Chondrocyte (in vitro differentiated cells): ENCODE measurements at regions not wholly inside any gene's neighbourhood (a gene's known extent, or its start where the extent isn't known, plus 50 kb on each side); places are given as distances from the start of the nearest gene placed in this dataset.

ENCODE experiments used
- DNase-seq: peaks from one replicate; pipeline ENCODE4 v3.0.0; 2021; ENCODE audit warnings: mixed read lengths, low spot score
- H3K27ac Mint-ChIP-seq: one replicate; pipeline ENCODE4 v1.8.0; 2021; ENCODE audit warnings: mild to moderate bottlenecking, moderate library complexity, mixed read lengths; ENCODE audit not compliant: unreplicated experiment
- H3K27me3 Mint-ChIP-seq: 2 replicates; pipeline ENCODE4 v1.8.0; 2021; ENCODE audit warnings: low read depth, mixed read lengths
- H3K36me3 Mint-ChIP-seq: 2 replicates; pipeline ENCODE4 v1.8.0; 2021; ENCODE audit warnings: low read depth, mixed read lengths
- H3K4me1 Mint-ChIP-seq: 2 replicates; pipeline ENCODE4 v1.8.0; 2021; ENCODE audit warnings: low read depth, mild to moderate bottlenecking, mixed read lengths
- H3K4me3 Mint-ChIP-seq: one replicate; pipeline ENCODE4 v1.8.0; 2021; ENCODE audit warnings: mild to moderate bottlenecking, moderate library complexity, mixed read lengths; ENCODE audit not compliant: unreplicated experiment
- H3K9me3 Mint-ChIP-seq: 2 replicates; pipeline ENCODE4 v1.8.0; 2021; ENCODE audit warnings: low read depth, mixed read lengths
- TF ChIP-seq, protein P1 (sequence below): fragments of 200-600 bp; sonication (generic); IDR thresholded peaks from 2 replicates; pipeline ENCODE4 v1.5.0; 2021; ENCODE audit warnings: antibody characterized with exemption, mild to moderate bottlenecking, moderate library complexity

- DNase-seq = no peak
- TF ChIP-seq, protein P1, sequence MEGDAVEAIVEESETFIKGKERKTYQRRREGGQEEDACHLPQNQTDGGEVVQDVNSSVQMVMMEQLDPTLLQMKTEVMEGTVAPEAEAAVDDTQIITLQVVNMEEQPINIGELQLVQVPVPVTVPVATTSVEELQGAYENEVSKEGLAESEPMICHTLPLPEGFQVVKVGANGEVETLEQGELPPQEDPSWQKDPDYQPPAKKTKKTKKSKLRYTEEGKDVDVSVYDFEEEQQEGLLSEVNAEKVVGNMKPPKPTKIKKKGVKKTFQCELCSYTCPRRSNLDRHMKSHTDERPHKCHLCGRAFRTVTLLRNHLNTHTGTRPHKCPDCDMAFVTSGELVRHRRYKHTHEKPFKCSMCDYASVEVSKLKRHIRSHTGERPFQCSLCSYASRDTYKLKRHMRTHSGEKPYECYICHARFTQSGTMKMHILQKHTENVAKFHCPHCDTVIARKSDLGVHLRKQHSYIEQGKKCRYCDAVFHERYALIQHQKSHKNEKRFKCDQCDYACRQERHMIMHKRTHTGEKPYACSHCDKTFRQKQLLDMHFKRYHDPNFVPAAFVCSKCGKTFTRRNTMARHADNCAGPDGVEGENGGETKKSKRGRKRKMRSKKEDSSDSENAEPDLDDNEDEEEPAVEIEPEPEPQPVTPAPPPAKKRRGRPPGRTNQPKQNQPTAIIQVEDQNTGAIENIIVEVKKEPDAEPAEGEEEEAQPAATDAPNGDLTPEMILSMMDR = no peak
- no peak overlapping the region for H3K27ac Mint-ChIP-seq
- H3K27me3 Mint-ChIP-seq = peaks cover 16% of the 10 kb centered on the region
- H3K4me1 Mint-ChIP-seq = no peaks in the 10 kb centered on the region
- H3K36me3 Mint-ChIP-seq = peaks cover 2% of the 10 kb centered on the region
- H3K4me3 Mint-ChIP-seq = no peak overlapping the region
- peaks cover 10% of the 10 kb centered on the region for H3K9me3 Mint-ChIP-seq
Measured at GRCh38 chr7:35558841-35559240, 136.1 kb downstream of the HERPUD2 start.

DNA sequence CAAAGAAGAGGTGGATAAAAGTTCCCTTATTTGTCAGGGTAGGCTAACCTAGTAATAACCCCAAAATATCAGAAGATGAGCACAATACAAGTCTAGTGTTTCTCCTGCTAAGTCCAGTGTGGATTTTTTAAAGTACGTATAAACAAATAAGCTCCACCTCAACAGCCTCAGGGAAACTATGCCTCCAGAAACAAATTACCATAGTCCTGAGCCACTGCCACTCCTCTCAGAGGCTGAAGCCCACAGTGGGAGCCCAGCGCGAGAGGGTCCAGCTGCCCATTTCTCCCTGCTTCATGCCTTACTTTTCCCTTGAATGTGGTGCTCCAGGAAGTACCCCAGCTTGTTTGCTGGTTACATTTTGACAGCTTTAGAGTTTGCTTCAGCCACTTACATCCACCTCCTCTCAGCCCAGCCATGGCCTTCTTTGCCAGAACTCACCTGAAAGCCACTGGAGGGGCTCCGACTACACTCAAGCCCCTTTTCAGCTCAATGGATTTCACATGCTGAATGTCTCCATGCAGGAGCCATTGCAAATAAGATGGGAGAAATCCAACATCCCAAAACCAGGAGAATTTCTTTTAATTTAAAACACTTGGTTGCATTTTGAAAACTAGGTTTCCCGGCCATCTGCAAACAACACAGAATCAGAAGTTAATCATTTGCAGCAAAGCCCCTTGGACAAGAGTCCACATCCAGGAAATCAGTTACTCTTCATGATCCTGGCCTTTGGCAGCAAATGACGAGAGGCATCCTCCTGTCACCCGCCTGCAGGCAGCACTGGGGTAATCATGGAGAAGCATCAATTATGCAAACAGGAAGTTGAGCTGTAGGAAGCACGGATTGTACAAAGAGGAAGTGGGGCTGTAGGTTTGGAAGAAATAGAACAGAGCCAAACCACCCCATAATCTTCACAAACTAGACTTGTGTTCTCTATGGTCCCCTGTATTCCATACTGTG is 138.1 kb downstream of the HERPUD2 start:
- H3K4me3 Mint-ChIP-seq = no peak overlapping the region
- TF ChIP-seq, protein P1 = no peak
- H3K27ac Mint-ChIP-seq = no peak overlapping the region
- no peaks in the 10 kb centered on the region for H3K9me3 Mint-ChIP-seq
- no peak for DNase-seq
- H3K36me3 Mint-ChIP-seq = peaks cover 2% of the 10 kb centered on the region
- H3K4me1 Mint-ChIP-seq = no peaks in the 10 kb centered on the region
- peaks cover 18% of the 10 kb centered on the region for H3K27me3 Mint-ChIP-seq

- peaks cover 15% of the 10 kb centered on the region for H3K27me3 Mint-ChIP-seq
- no peak overlapping the region for H3K27ac Mint-ChIP-seq
- H3K4me1 Mint-ChIP-seq = no peaks in the 10 kb centered on the region
- H3K9me3 Mint-ChIP-seq = no peaks in the 10 kb centered on the region
- no peak overlapping the region for H3K4me3 Mint-ChIP-seq
- TF ChIP-seq, protein P1 = no peak
- peaks cover 2% of the 10 kb centered on the region for H3K36me3 Mint-ChIP-seq
- no peak for DNase-seq
Measured at GRCh38 chr7:35555934-35556333, 139.0 kb downstream of the HERPUD2 start.

- Mint-ChIP-seq H3K9me3 (no peaks in the 10 kb centered on the region), H3K4me3 (no peak overlapping the region), H3K4me1 (no peaks in the 10 kb centered on the region), H3K36me3 (peaks cover 2% of the 10 kb centered on the region), H3K27ac (no peak overlapping the region), H3K27me3 (peaks cover 12% of the 10 kb centered on the region)
- TF ChIP-seq, protein P1 = no peak
- DNase-seq = no peak
Measured at GRCh38 chr7:35555386-35555785, 139.5 kb downstream of the HERPUD2 start.

GRCh38 chr7:35553519-35553918 is 141.4 kb downstream of the HERPUD2 start:
- TF ChIP-seq, protein P1 = no peak
- no peak for DNase-seq
- peaks cover 2% of the 10 kb centered on the region for H3K36me3 Mint-ChIP-seq
- no peaks in the 10 kb centered on the region for H3K9me3 Mint-ChIP-seq
- no peak overlapping the region for H3K27ac Mint-ChIP-seq
- H3K4me3 Mint-ChIP-seq = no peak overlapping the region
- H3K27me3 Mint-ChIP-seq = peaks cover 14% of the 10 kb centered on the region
- no peaks in the 10 kb centered on the region for H3K4me1 Mint-ChIP-seq
